ENCODE measurements at regions not wholly inside any gene's neighbourhood (a gene's known extent, or its start where the extent isn't known, plus 50 kb on each side); places are given as distances from the start of the nearest gene placed in this dataset.

DNA sequence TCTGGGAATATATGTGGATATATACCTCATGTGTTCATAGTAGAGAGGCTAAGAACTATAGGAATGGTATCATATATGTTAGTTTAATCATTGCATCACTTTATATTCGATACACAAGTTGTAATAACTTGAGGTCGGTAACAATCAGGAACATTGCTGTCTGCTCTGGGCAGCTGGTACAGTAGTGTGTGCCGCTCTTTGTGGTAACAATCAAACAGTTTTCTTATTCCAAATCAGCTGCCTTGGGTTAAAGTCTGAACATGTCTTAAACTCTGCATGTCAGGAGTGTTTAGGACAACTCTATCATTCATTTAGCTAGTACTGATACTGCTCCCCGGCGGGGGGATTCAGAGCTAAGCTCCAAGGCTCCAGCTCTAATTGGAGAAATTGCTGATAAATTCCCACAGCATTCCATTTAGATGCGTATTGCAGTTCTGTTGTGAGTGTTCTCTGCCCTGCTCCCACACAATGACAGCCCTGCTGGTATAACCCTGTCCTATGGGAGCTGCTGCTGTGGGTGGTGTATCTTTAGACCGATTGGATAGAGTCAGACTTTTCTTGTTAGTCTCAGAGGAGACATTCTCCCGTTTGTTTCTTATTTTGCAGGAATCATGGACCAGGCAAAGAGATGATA is 707.5 kb upstream of the FZD8 start:
- TF ChIP-seq POLR2A (IDR thresholded peaks at IDR 0.05) = no peak
- TF ChIP-seq, protein P1, sequence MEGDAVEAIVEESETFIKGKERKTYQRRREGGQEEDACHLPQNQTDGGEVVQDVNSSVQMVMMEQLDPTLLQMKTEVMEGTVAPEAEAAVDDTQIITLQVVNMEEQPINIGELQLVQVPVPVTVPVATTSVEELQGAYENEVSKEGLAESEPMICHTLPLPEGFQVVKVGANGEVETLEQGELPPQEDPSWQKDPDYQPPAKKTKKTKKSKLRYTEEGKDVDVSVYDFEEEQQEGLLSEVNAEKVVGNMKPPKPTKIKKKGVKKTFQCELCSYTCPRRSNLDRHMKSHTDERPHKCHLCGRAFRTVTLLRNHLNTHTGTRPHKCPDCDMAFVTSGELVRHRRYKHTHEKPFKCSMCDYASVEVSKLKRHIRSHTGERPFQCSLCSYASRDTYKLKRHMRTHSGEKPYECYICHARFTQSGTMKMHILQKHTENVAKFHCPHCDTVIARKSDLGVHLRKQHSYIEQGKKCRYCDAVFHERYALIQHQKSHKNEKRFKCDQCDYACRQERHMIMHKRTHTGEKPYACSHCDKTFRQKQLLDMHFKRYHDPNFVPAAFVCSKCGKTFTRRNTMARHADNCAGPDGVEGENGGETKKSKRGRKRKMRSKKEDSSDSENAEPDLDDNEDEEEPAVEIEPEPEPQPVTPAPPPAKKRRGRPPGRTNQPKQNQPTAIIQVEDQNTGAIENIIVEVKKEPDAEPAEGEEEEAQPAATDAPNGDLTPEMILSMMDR (IDR thresholded peaks at IDR 0.05) = no peak

Data from upper lobe of left lung (tissue), 4 donors.